B cell (primary cell): ENCODE measurements at regions not wholly inside any gene's neighbourhood (a gene's known extent, or its start where the extent isn't known, plus 50 kb on each side); places are given as distances from the start of the nearest gene placed in this dataset.

Source experiments
- CTCF ChIP-seq: fragments of 200-600 bp; IDR thresholded peaks from one replicate; pipeline ENCODE4 v1.8.0; 2022; ENCODE audit warnings: antibody characterized with exemption, mild to moderate bottlenecking
- EZH2 ChIP-seq: IDR thresholded peaks from 2 replicates; pipeline ENCODE4 v1.6.1; 2012; ENCODE audit warnings: borderline replicate concordance, low read depth, mild to moderate bottlenecking, moderate library complexity, low read length; ENCODE audit not compliant: insufficient read depth, poor library complexity, severe bottlenecking

- TF ChIP-seq CTCF (no peak), EZH2 (no peak)
These were observed 856.2 kb upstream of the NRXN1 start for GRCh38 chr2:51888120-51888519.
